ENCODE measurements at regions not wholly inside any gene's neighbourhood (a gene's known extent, or its start where the extent isn't known, plus 50 kb on each side); places are given as distances from the start of the nearest gene placed in this dataset.

DNA sequence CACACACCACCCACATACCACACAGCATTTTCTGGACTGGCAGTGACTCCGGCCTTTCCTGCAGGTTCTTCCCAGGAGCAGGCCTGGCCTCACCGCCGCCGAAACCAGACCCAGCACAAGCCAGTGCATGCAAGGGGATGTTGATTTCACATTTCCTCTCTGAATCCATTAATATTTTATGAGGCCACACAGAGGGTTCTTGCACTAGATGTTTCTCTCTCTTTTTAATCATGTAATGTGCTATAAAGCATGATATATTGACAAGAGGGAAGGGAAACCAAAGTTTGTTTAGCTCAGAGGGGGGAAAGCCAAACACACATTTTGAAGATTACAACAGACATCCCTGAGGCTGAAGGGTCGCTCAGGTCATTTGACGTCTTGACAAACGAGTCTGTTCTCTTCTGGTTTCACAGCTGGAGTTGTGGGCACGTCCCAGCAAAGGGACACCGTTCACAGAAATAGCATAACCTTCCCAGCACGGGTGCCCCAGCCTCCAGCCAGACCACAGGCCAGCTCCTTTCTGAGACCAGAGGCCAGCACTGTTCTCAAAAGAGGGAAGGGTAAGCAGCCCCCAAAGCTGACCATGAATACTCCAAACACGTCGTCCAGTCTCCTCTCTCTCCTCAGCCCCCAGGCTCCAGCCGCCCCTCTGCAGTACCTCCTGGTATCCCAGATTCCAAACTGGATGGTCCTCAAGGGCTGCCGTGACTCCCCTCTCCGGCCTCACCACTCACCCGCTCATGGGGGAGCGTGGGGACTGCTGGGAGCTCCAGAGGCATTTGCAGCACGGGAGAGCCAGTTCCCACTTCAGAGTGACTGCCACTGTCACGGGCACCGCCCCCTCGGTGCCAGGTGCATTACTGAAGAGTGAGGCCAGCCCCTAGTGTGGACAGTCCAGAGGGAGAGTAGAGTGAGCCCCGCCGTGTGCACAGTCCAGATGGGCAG is 340.3 kb upstream of the SALL3 start:
- TF ChIP-seq, protein P1, sequence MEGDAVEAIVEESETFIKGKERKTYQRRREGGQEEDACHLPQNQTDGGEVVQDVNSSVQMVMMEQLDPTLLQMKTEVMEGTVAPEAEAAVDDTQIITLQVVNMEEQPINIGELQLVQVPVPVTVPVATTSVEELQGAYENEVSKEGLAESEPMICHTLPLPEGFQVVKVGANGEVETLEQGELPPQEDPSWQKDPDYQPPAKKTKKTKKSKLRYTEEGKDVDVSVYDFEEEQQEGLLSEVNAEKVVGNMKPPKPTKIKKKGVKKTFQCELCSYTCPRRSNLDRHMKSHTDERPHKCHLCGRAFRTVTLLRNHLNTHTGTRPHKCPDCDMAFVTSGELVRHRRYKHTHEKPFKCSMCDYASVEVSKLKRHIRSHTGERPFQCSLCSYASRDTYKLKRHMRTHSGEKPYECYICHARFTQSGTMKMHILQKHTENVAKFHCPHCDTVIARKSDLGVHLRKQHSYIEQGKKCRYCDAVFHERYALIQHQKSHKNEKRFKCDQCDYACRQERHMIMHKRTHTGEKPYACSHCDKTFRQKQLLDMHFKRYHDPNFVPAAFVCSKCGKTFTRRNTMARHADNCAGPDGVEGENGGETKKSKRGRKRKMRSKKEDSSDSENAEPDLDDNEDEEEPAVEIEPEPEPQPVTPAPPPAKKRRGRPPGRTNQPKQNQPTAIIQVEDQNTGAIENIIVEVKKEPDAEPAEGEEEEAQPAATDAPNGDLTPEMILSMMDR (IDR thresholded peaks at IDR 0.05): no peak
- no peak for DNase-seq (ENCODE audit: low spot score)
- Histone ChIP-seq H3K27me3 (replicated peaks; ENCODE audit: insufficient read depth) (no peaks in the 10 kb centered on the region), H3K4me1 (ENCODE audit: control insufficient read depth in 1 of 2, low read depth in 2 of 2) (no peaks in the 10 kb centered on the region), H3K27ac (no peak overlapping the region), H3K36me3 (no peaks in the 10 kb centered on the region), H3K9me3 (no peaks in the 10 kb centered on the region), H3K4me3 (no peak overlapping the region)
- ATAC-seq (ENCODE audit: insufficient number of reproducible peaks, low FRiP score, low read depth): no peak

DNA sequence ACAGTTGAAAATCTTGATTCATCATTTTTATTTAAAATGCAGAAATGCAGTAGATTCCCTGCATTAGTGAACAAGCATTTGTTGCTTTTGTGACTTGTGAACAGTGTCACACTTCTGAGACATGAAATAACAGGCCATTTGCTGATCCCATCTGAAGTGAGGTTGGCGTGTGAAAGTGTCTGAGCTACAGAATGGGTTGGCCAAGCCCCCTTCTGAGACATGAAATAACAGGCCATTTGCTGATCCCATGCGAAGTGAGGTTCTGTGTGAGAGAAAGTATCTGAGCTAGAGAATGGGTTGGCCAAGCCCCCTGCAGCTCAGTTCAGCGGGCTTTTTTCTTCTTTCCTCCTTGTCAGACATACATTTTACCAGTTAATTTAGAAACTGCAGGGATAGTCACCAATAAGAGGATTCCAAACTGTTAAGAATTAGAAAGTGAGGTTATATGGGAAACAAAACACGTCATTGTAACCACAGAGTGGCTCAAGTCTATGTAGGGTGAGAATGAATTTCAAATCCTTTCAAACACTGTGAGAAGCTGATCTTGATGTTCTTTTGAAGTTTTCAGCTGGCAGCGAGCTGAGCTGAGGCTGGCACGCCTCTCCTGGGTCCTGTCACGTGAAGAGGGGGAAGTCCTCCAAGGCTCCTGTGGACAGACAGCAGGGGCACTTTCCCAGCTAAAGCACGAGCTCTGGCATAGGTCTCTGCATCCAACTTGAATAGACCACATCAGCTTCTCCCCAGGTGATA is 339.2 kb upstream of the SALL3 start:
- Histone ChIP-seq H3K27ac (no peak overlapping the region), H3K36me3 (no peaks in the 10 kb centered on the region), H3K9me3 (no peaks in the 10 kb centered on the region), H3K27me3 (replicated peaks; ENCODE audit: insufficient read depth) (no peaks in the 10 kb centered on the region), H3K4me1 (ENCODE audit: control insufficient read depth in 1 of 2, low read depth in 2 of 2) (no peaks in the 10 kb centered on the region), H3K4me3 (no peak overlapping the region)
- TF ChIP-seq, protein P1 (IDR thresholded peaks at IDR 0.05): no peak
- ATAC-seq (ENCODE audit: insufficient number of reproducible peaks, low FRiP score, low read depth): no peak
- DNase-seq (ENCODE audit: low spot score): no peak

GRCh38 chr18:78641689-78642231 is 337.9 kb upstream of the SALL3 start:
- H3K27me3 ChIP-seq (replicated peaks; ENCODE audit: insufficient read depth): no peaks in the 10 kb centered on the region

DNA sequence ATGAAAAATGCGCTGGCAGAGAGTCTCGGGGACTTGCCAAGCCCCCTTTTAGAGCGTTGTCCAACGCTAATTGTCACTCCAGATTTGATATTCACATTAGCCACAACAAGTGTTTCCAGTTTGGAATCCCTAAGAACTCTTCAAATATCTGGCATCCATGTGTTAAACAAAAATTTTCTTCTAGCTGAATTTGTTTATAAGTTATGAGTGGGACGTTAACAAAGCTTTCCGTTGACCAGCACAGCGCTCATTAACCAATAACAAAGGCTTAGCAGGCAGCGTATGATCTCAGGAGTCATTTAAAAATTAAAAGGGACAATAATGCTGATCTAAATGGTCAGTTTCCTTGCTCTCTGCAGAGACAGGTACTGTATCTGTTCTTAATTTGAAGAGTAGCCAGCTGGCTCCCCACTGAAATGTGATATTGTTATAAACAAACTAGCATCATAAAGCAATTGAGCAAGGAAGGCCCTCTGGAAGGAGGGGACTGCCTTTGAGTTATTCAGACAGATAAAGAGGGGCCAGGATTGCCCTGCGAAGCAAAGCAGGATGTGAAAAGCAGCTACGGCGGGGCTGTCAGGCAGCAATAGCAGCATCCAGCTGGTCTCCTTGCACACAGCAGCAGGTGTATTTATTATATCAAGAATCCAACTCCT is 337.2 kb upstream of the SALL3 start:
- DNase-seq (ENCODE audit: low spot score) (no peak), ATAC-seq (ENCODE audit: insufficient number of reproducible peaks, low FRiP score, low read depth) (no peak)
- H3K4me1 ChIP-seq (ENCODE audit: control insufficient read depth in 1 of 2, low read depth in 2 of 2): no peaks in the 10 kb centered on the region
- no peak overlapping the region for H3K27ac ChIP-seq
- no peak overlapping the region for H3K4me3 ChIP-seq
- TF ChIP-seq, protein P1 (IDR thresholded peaks at IDR 0.05): no peak
- no peaks in the 10 kb centered on the region for H3K9me3 ChIP-seq
- H3K27me3 ChIP-seq (replicated peaks; ENCODE audit: insufficient read depth): no peaks in the 10 kb centered on the region
- no peaks in the 10 kb centered on the region for H3K36me3 ChIP-seq

More at GRCh38 chr18:78641689-78642231, 337.9 kb upstream of the SALL3 start:
- no peaks in the 10 kb centered on the region for H3K4me1 ChIP-seq (ENCODE audit: control insufficient read depth in 1 of 2, low read depth in 2 of 2)
- no peak overlapping the region for H3K27ac ChIP-seq
- TF ChIP-seq, protein P1 (IDR thresholded peaks at IDR 0.05): no peak
- no peaks in the 10 kb centered on the region for H3K9me3 ChIP-seq
- DNase-seq (ENCODE audit: low spot score) (no peak), ATAC-seq (ENCODE audit: insufficient number of reproducible peaks, low FRiP score, low read depth) (no peak)
- H3K36me3 ChIP-seq: no peaks in the 10 kb centered on the region
- H3K4me3 ChIP-seq: no peak overlapping the region
